Stimulated activated CD8-positive, alpha-beta memory T cell treated with anti-CD3 and anti-CD28 coated beads, Interleukin-7, amount 100 ng/mL, for 24 hours (primary cell): ENCODE measurements at regions not wholly inside any gene's neighbourhood (a gene's known extent, or its start where the extent isn't known, plus 50 kb on each side); places are given as distances from the start of the nearest gene placed in this dataset.

ENCODE experiments used
- DNase-seq: peaks from one replicate; pipeline ENCODE4 v3.0.0-alpha.2; 2020; ENCODE audit warnings: low read depth

DNA sequence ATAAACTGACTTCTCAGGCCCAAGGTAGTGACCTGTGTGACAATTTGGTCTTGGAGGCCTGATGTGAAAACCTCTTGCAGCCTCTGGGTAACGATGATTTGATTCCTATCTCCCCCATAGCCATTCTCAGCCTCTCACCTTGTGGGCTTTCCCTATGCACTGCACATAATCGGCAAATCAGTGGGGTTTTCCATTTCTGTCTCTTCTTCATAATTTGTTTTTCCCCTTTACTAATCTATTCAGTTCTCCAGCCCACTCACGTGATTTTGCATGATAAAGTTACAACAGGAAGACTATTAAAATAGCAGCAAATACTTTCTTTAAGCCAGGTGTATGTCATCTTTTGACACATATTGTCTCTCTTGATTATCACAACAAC, 893.7 kb downstream of the TFAP2A start:
- DNase-seq, result no peak

DNA sequence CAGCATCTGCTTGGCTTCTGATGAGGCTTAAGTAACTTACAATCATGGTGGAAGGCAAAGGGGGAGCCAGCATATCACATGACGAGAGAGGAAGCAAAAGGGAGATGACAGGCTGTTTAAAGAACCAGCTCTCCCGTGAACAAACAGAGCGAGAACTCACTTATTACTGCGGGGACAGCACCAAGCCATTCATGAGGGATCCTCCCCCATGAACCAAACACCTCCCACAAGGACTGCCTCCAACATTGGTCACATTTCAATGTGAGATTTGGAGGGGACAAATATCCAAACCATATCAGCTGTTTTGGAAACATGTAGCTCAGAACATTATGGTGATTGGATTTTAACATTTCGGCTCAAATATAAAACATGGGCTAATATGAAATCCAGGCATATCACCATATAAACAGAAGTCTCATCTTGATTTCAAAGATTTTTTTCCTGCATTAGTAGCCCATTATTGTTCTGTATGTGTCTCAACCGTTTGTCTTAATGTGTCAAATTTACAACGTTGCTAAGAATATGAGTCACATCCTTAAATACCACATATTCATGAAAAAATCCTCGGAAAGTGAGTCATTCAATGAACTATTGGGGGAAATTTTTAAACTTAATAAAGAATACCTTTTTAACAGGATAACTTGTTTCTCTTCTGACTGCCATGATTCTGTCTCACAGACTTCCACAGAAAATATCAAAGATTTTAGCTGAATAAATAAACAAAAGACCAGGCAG, 894.3 kb downstream of the TFAP2A start:
- no peak for DNase-seq

DNA sequence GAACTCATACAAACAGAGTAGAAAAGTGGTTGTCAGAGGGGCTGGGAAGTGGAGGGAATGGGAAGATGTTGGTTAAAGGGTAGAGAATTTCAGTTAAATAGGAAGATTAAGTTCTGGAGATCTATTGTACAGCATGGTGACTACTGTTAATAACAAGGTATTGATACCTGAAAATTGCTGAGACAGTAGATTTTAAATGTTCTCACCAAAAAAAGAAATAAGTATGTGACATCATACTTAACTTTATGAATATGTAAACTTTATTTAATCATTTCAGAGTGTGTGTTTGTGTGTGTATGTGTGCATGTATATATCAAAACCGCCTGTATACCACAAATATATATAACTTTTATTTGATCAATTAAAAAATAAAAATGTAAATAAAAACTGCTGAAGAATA, 896.4 kb downstream of the TFAP2A start:
- no peak for DNase-seq

- DNase-seq, result no peak
Observed at GRCh38 chr6:9517806-9518205, 897.1 kb downstream of the TFAP2A start.

DNA sequence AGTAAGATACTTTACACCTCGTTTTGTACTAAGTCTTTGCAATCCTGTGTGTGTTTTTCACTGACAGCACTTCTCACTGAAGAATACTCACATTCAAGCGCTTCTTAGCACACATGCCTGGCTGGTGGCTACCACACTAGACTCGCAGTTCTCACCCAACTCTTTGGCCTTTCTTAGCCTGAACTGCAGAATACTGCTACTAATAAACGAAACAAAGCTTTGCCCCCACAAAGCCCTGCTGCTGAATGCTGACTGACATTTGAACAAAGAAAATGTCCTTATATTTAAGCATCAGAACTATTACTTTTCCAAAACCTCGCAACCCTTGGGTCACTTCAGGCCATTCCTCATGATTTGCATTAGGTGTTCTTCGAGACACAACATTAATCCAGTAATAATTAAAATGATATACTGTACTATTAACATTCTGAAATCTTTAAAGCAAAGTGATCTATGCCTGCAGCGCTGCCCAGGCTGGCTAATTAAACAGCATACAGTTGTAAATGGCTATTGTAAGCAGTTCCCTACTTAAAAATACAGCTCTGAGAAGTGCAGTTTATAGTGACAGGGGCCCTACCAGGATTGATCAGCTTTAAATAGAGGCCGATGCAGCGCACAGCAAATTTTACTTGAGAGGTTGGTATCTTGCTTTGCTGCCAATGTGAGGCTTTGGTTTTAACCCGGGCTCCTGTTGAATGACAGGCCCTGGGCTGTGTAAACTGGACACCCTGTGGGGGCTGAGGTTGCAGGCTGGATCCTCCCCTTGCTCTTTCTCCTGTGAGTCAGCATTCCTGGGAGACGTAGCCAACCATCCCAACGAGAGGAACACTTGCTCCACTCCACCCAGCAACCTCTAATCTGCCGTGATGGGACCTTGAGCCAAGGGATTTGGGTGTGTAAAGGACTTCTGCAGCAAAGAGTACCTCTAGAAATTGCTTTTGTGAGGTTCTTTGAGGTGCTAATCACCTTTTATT, 899.0 kb downstream of the TFAP2A start:
- DNase-seq, result no peak

- no peak for DNase-seq
Observed at GRCh38 chr6:9514146-9514545, 900.7 kb downstream of the TFAP2A start.

GRCh38 chr6:9511157-9511556, 903.7 kb downstream of the TFAP2A start:
- DNase-seq, result no peak

DNA sequence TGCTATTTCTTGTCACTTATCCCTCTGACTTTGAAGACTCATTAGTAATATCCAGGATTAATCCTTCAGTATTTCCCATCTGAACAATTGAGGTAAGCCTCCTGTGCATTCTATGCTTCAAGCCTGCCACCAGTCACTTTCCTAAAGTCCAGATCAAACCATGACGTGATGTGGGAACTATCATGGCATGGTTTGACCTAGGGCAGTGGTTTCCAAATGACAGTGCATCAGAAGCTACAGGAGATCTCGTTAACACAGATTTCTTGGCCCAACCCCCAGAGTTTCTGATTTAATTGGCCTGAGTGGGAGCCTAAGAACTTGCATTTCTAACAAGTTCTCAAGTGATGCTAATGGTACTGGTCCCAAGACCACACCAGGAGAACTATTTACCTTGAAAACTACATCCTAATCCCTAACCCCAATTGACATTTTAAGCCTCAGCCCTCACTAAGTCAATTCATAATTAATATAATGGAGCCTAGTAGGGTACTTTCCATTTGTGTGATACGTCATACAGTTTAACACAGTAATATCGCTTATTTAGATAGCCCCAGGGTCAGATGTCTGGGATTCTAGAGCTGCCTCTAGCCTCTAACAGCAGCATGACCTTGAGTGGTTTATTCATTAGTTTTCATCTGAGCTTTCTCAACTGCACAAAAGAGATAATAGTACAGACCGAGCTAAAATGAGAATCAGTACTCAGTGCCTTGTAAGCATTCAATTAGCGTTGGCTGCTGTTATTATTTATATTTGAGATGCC, 907.6 kb downstream of the TFAP2A start:
- no peak for DNase-seq

GRCh38 chr6:9504191-9504590, 910.7 kb downstream of the TFAP2A start:
- no peak for DNase-seq

DNA sequence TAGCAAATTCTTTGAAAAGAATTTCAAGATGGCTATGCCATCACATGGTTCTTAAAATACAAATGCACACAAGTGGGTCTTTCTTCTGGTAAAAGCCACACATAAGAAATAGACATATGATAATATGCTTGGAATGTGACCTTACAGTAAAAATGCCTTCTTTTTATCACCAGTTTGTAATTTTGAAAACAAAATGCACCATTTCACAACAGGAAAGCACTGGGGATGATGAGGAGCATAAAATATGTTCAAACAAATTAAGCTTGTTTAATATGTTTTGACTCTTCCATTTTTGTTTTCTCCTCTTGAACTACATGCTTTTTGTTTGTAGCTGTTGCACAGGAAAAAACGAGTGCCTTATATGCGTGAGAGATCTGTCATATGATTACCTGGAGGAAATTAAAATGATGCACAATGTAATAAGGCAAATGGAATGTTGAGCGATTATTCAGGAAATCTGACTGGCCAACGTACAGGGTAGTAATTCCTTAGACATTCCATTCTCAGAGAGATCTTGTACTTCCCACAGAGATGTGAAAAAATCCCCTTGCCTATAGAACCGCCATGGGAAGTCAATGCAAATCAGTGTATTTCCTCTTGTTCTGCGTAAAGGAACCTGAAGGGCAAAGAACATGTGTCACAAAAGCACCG, 911.6 kb downstream of the TFAP2A start:
- DNase-seq, result no peak

DNA sequence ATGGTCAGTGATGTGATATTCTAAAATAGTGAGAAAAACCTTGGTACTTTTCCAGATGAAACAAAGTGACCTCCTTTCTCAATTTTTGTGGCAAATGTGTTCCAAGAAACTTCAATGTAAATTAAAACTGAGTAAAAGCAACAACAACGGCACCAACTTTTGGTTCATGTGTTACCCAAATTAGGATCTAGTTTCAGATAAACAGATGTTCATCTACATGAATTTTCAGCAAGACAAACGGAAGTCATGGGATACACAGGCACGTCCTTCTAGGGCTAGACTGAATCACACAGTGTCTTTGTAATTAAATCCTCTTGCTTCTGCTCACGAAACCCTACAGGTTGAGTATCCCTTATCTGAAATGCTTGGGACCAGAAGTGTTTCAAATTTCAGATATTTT, 915.2 kb downstream of the TFAP2A start:
- no peak for DNase-seq

DNA sequence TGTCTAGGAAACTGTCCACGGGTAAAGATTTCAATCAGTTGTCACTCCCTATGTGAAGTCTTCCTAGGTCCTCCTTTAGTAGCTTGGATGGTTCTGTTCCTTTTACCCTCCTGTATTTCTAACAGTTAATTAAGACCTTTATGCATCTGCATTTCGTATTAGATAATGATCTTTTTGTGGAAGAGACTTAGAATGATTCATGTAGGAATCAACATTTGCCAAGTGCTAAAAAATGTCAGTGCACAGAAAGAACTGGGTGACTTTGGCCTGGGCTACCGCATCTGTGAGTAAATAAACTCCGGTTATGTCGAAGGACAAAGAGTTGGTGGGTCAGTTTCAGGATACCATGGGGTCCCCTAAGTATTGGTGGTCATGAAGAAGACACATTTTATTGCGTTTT, 918.0 kb downstream of the TFAP2A start:
- DNase-seq, result no peak

DNA sequence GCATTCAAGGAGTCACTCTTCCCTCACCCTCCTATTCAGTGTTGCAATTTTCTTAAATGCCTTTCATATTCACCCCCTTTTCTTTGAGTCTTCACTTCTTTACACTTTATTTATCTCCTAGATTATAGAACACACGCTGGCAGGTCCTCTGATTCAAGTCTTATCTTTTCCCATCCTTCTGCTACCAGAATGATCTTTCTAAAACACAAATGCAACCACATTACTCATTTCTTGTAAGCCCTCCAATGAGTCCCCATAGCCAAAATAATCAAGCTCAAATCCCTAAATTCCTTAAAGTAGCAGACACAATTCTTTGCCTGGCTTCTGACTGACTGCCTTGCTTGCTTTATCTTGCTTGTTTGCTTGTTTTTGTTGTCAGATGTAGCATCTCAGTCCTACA, 920.0 kb downstream of the TFAP2A start:
- no peak for DNase-seq

- DNase-seq, result no peak
Observed at GRCh38 chr6:9492790-9493189, 922.1 kb downstream of the TFAP2A start.

DNA sequence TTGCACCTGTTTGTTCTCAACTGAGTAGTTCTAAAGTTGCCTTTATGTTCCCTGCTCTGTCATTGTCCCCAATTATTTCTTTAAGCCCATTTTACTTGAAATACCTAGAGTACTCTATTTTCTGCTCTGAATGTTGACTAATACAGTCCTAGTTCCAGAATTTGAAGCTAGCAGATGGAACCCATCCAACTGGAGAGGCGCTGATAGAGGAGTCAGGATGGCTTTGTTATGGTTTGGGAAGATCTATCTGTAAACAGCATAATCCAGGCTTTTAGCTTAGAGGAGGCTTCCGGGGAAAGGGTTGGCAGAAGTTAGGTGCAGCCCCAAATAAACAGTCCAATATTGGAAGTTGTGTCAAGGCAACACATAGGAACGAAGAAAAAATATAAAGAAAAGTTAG, 927.7 kb downstream of the TFAP2A start:
- DNase-seq, result no peak

DNA sequence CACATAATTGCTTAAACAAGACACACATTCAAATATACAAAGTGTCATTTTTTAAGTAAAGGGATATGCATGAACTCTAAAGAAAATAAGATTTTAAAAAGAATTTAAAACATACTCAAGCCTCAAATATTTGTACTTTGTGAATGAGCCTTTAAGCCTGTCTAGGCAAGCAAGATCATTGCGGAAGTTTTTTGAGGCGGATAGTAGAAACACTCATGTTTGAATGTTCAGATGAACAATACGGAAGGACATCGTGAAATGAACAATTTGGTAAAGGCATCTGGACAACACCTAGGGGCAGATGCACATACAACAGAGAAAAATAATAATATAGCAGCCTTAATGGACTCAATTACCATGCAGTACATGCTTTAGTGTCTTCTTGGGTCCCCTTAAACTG, 928.9 kb downstream of the TFAP2A start:
- DNase-seq, result no peak

- DNase-seq, result no peak
Observed at GRCh38 chr6:9484686-9485085, 930.2 kb downstream of the TFAP2A start.

GRCh38 chr6:9484091-9484490, 930.8 kb downstream of the TFAP2A start:
- no peak for DNase-seq

- no peak for DNase-seq
Observed at GRCh38 chr6:9482030-9482738, 932.7 kb downstream of the TFAP2A start.

DNA sequence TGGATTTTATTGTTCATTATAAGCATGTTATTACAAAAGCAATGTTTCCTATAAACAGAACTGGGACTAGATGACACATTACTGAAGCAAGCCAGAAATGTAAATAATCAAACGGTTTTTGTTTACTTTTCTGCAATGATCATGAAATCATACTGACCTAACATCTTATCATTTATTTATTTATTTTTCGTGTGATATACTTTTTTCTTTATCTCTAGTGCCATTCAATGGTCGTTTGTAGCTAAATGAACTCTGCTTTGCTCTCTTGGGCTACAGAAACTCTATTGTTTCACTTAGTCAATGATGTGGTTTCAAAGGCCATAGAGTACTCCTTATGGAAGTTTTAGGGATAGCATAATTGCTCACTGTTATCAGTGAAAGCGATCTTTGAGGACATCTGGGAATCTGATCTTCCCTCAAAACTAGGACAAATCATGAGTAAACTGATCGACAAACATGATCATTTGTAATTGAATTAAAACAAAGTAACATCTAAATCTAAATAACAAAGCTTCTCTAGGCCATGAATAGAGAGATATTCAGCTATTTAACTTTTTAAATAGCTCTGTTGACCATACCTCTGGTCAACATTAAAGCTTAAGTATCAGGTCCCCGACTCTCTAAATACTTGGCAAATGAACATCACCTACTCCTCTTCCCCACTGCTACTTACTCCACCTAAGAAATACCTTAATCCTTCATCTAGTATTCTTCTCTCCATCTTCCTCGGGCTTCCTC, 933.4 kb downstream of the TFAP2A start:
- DNase-seq, result no peak

- DNase-seq, result no peak
Observed at GRCh38 chr6:9468277-9468676, 946.6 kb downstream of the TFAP2A start.
